GM13976 (cell line): ENCODE measurements at regions not wholly inside any gene's neighbourhood (a gene's known extent, or its start where the extent isn't known, plus 50 kb on each side); places are given as distances from the start of the nearest gene placed in this dataset.
"Not testable (repeated sequence)": the region's sequence is repeated elsewhere in the genome, so short reads cannot be mapped to it uniquely, and the experiment has no call there.

ENCODE experiments used
- DNase-seq: peaks from one replicate; pipeline ENCODE4 v3.0.0; 2012; ENCODE audit warnings: low spot score
- CTCF ChIP-seq: IDR thresholded peaks from 2 replicates; pipeline ENCODE4 v1.5.1; 2012; ENCODE audit warnings: borderline replicate concordance, mild to moderate bottlenecking; ENCODE audit not compliant: insufficient read depth; ENCODE audit errors: extremely low read depth, missing control alignments, control extremely low read depth
- in situ Hi-C: fragments of 300-500 bp; cut with MboI; formaldehyde crosslinking; loops from one replicate; pipeline ENCODE4 v1.12.0; 2022; ENCODE audit warnings: low sequenced_read_pairs, mixed read lengths, inconsistent platforms; ENCODE audit not compliant: unreplicated experiment

GRCh38 chr12:44457465-44457864 lies 418.6 kb downstream of the NELL2 start:
- in situ Hi-C loops = no loop called here
- TF ChIP-seq CTCF = no peak
- DNase-seq = no peak

GRCh38 chr12:44454959-44455358 lies 421.2 kb downstream of the NELL2 start:
- DNase-seq, in situ Hi-C loops: not testable (repeated sequence)

DNA sequence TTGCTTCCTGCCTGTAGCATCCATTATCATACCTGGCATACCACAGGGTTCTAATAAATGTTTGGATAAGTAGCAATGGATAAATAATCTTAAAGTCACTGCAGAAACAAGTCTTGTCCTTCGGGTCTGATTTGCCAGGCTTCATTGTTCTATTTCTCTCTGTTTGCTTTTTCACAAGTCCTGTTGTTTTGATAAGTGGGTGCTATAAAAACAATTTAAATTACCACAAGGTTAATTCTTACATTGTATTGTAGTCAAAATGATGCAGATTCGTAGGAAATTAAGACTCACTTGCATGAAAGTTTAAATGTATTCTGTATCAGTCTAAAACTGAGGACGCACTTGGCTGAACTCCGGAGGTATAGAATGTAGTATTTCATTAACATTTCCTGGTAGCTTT lies 429.9 kb downstream of the NELL2 start:
- DNase-seq = no peak
- in situ Hi-C loops = loop anchor here (25.0 kb wide), 1 partner anchor 434 kb away; no protein-coding TSS in a partner anchor
- TF ChIP-seq CTCF = no peak

DNA sequence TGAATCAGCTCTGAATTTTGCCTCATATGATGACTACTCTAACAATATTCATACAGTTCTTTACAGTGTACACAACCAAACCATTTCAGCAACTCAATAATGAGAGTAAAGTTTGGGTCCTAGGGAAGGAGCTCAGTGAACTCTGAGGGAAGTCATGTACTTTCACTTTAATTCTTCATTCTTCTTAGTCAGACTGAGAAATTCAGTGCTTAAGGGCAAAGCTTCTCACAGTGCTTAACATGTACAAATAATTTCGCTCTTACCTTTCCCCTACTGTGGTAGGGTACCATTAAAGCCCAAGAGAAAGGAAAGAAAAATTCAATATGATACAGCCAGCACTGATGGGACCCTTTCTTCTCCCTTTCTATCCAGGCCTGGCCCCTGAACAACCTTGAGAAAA lies 435.0 kb downstream of the NELL2 start:
- in situ Hi-C loops = loop anchor here (25.0 kb wide), 1 partner anchor 429 kb away; no protein-coding TSS in a partner anchor
- no peak for TF ChIP-seq CTCF
- no peak for DNase-seq
